Brain microvascular endothelial cell (primary cell): ENCODE measurements at regions not wholly inside any gene's neighbourhood (a gene's known extent, or its start where the extent isn't known, plus 50 kb on each side); places are given as distances from the start of the nearest gene placed in this dataset.

Experiments
- DNase-seq: peaks from one replicate; pipeline ENCODE4 v3.0.0-alpha.2; 2020
- H3K27ac ChIP-seq: fragments of 250-450 bp; sonication (Bioruptor Pico); 2 replicates; pipeline ENCODE4 v1.5.1; 2020; ENCODE audit warnings: mild to moderate bottlenecking, moderate library complexity
- H3K27me3 ChIP-seq: fragments of 250-450 bp; sonication (Bioruptor Pico); replicated peaks from 2 replicates; pipeline ENCODE4 v1.5.1; 2020; ENCODE audit warnings: mild to moderate bottlenecking
- H3K36me3 ChIP-seq: fragments of 250-450 bp; sonication (Bioruptor Pico); replicated peaks from 2 replicates; pipeline ENCODE4 v1.5.1; 2020; ENCODE audit warnings: mild to moderate bottlenecking
- H3K4me3 ChIP-seq: 2 replicates; pipeline ENCODE4 v1.5.1; 2011; ENCODE audit warnings: low read depth, mild to moderate bottlenecking, control low read depth, low read length, moderate library complexity
- in situ Hi-C: cut with HindIII; loops from 2 replicates; pipeline ENCODE4 v1.10.0; 2017; ENCODE audit warnings: low sequenced_read_pairs, low pct_ligation_motif_present
- TF ChIP-seq, protein P1 (sequence below): IDR thresholded peaks from 2 replicates; pipeline ENCODE4 v1.5.1; 2011; ENCODE audit warnings: low read depth, mild to moderate bottlenecking, moderate library complexity, low read length, control low read depth, inconsistent platforms; ENCODE audit errors: missing control alignments

DNA sequence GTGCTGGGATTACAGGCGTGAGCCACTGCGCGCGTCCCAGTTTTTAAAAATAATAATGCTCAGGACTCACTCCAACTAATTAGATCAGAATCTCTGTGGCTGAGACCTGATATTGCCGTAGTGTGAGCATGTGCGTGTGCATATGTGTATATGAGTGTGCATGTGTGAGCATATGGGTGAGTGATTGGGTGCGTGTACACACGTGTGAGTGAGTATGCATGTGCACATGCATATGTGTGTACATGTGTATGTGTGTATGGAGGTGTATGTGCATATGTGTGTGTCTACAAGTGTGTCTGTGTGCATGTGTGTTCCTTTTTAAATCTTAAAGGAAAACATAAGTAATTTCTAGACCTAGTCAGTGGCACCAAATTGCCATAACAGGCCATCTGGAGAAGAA is 54.8 kb upstream of the CKS2 start:
- in situ Hi-C loops = no loop called here
- no peaks in the 10 kb centered on the region for H3K27me3 ChIP-seq
- H3K36me3 ChIP-seq = no peaks in the 10 kb centered on the region
- TF ChIP-seq, protein P1, sequence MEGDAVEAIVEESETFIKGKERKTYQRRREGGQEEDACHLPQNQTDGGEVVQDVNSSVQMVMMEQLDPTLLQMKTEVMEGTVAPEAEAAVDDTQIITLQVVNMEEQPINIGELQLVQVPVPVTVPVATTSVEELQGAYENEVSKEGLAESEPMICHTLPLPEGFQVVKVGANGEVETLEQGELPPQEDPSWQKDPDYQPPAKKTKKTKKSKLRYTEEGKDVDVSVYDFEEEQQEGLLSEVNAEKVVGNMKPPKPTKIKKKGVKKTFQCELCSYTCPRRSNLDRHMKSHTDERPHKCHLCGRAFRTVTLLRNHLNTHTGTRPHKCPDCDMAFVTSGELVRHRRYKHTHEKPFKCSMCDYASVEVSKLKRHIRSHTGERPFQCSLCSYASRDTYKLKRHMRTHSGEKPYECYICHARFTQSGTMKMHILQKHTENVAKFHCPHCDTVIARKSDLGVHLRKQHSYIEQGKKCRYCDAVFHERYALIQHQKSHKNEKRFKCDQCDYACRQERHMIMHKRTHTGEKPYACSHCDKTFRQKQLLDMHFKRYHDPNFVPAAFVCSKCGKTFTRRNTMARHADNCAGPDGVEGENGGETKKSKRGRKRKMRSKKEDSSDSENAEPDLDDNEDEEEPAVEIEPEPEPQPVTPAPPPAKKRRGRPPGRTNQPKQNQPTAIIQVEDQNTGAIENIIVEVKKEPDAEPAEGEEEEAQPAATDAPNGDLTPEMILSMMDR = no peak
- H3K4me3 ChIP-seq = no peak overlapping the region
- no peak overlapping the region for H3K27ac ChIP-seq
- no peak for DNase-seq

DNA sequence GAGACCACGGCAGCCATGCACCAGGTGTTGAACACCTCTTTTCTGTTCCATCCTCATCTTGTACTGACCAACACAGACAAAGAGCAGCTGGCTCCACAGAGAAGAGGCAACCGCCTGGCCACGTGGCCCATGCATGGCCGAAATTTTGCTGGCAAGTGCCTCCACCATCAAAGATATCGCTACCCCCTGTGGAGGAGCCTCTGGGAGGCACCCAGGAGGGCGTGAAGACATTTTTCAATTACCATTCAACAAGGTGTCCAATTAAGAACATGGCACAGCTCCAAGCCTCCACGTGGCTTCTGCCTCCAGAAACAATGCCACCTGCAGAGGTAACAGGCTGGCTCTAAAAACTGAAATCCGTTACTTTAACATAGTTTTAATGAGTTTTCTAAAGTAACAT is 54.4 kb upstream of the CKS2 start:
- Histone ChIP-seq H3K4me3 (no peak overlapping the region), H3K36me3 (no peaks in the 10 kb centered on the region), H3K27me3 (no peaks in the 10 kb centered on the region), H3K27ac (no peak overlapping the region)
- TF ChIP-seq, protein P1 = no peak
- in situ Hi-C loops = no loop called here
- no peak for DNase-seq

DNA sequence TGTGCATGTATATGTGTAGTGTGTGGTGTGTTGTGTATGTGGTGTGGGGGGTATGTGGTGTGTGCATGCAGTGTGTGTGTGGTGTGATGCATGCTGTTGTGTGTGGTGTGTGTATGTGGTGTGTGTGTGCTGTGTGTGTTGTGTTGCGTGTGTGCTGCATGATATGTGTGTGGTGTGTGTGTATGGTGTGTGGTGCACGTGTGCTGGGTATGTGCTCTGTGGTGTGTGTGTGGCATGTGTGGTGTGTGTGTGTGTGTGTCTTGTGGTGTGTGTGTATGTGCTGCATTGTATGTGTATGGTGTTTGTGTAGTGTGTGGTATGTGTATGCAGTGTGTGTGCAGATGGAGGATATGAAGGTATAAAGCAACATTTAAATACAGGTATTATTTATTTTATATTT is 50.5 kb upstream of the CKS2 start:
- Histone ChIP-seq H3K27ac (no peak overlapping the region), H3K36me3 (no peaks in the 10 kb centered on the region), H3K4me3 (no peak overlapping the region), H3K27me3 (no peaks in the 10 kb centered on the region)
- TF ChIP-seq, protein P1 = no peak
- no peak for DNase-seq
- in situ Hi-C loops = no loop called here
